Prostate gland (tissue), 2 donors: ENCODE measurements at regions not wholly inside any gene's neighbourhood (a gene's known extent, or its start where the extent isn't known, plus 50 kb on each side); places are given as distances from the start of the nearest gene placed in this dataset.
"Not testable (repeated sequence)": the region's sequence is repeated elsewhere in the genome, so short reads cannot be mapped to it uniquely, and the experiment has no call there.

Experiments used
- DNase-seq: peaks from one replicate; pipeline ENCODE4 v3.0.0-alpha.2; 2019; ENCODE audit warnings: low spot score
- H3K27ac ChIP-seq, 2 donors: fragments of 200-600 bp; sonication (generic); 2 replicates each; pipeline ENCODE4 v1.5.1; 2017 to 2019
- H3K27me3 ChIP-seq: fragments of 200-600 bp; sonication (generic); replicated peaks from 2 replicates; pipeline ENCODE4 v1.5.1; 2019; ENCODE audit not compliant: insufficient read depth
- H3K36me3 ChIP-seq, 2 donors: fragments of 200-600 bp; sonication (generic); 1 replicate in 1 of 2; 2 replicates in 1 of 2; pipeline versions ENCODE4 v1.5.1 to v1.8.1; 2017 to 2019
- H3K4me1 ChIP-seq: fragments of 200-600 bp; sonication (generic); replicated peaks from 2 replicates; pipeline ENCODE4 v1.5.1; 2019
- H3K4me3 ChIP-seq, 2 donors: fragments of 200-600 bp; sonication (generic); 2 replicates each; pipeline ENCODE4 v1.5.1; 2017 to 2019
- H3K9me3 ChIP-seq: fragments of 200-600 bp; sonication (generic); 2 replicates; pipeline ENCODE4 v1.5.1; 2017
- CTCF ChIP-seq, 4 experiments: fragments of 200-600 bp in 2 of 4; fragments of 450-650 bp in 2 of 4; sonication (generic) in 2 of 4; IDR thresholded peaks; 1 replicate in 3 of 4; 2 replicates in 1 of 4; pipeline ENCODE4 v1.5.1; 2016 to 2019; ENCODE audit warnings: antibody characterized with exemption in 4 of 4, mild to moderate bottlenecking in 2 of 4, moderate library complexity in 2 of 4
- POLR2A ChIP-seq: fragments of 450-650 bp; IDR thresholded peaks from one replicate; pipeline ENCODE4 v1.6.1; 2016; ENCODE audit warnings: antibody characterized with exemption, mild to moderate bottlenecking
- POLR2AphosphoS5 ChIP-seq: sonication (generic); formaldehyde crosslinking; IDR thresholded peaks from one replicate; pipeline ENCODE4 v1.6.1; 2017; ENCODE audit warnings: antibody characterized with exemption
- WGBS: methylation state at CpG from one replicate; pipeline ENCODE4 v1.1.5; 2018; 5-methylcytosine and 5-hydroxymethylcytosine counted together
- intact Hi-C: fragments of 100-400 bp; cut with DNase I; formaldehyde crosslinking; loops from one replicate; pipeline ENCODE4 v1.14.2; 2022

- Histone ChIP-seq H3K27ac (no peak overlapping the region), H3K9me3 (no peaks in the 10 kb centered on the region), H3K36me3 (no peaks in the 10 kb centered on the region), H3K4me3 (no peak overlapping the region), H3K27me3 (no peaks in the 10 kb centered on the region), H3K4me1 (no peaks in the 10 kb centered on the region)
- TF ChIP-seq CTCF (IDR thresholded peaks at IDR 0.05) (no peak), POLR2A (no peak), POLR2AphosphoS5 (no peak)
- no peak for DNase-seq
- 85% methylated on average over 6 of the region's 6 CpGs for WGBS
- intact Hi-C loops: no loop called here
Observed at GRCh38 chr12:104906695-104907094, 51.4 kb downstream of the SLC41A2 start.

GRCh38 chr12:104905446-104905845 is 52.6 kb downstream of the SLC41A2 start:
- H3K27me3 ChIP-seq, intact Hi-C loops, DNase-seq, H3K9me3 ChIP-seq, H3K27ac ChIP-seq, H3K4me3 ChIP-seq, H3K36me3 ChIP-seq, H3K4me1 ChIP-seq: not testable (repeated sequence)
- 97% methylated on average over 24 of the region's 24 CpGs for WGBS

- Histone ChIP-seq H3K36me3 (no peaks in the 10 kb centered on the region), H3K4me3 (no peak overlapping the region), H3K4me1 (no peaks in the 10 kb centered on the region), H3K27me3 (no peaks in the 10 kb centered on the region), H3K9me3 (no peaks in the 10 kb centered on the region), H3K27ac (no peak overlapping the region)
- WGBS: 85% methylated on average over 5 of the region's 5 CpGs
- TF ChIP-seq POLR2AphosphoS5: no peak
- TF ChIP-seq CTCF (IDR thresholded peaks at IDR 0.05): no peak
- TF ChIP-seq POLR2A: no peak
- no peak for DNase-seq
- intact Hi-C loops: no loop called here
Observed at GRCh38 chr12:104903648-104904423, 54.3 kb downstream of the SLC41A2 start.

GRCh38 chr12:104902125-104902524 is 56.0 kb downstream of the SLC41A2 start:
- intact Hi-C loops: no loop called here
- TF ChIP-seq POLR2A (no peak), POLR2AphosphoS5 (no peak), CTCF (IDR thresholded peaks at IDR 0.05) (no peak)
- Histone ChIP-seq H3K4me1 (no peaks in the 10 kb centered on the region), H3K9me3 (no peaks in the 10 kb centered on the region), H3K27ac (no peak overlapping the region), H3K27me3 (no peaks in the 10 kb centered on the region), H3K36me3 (no peaks in the 10 kb centered on the region), H3K4me3 (no peak overlapping the region)
- no peak for DNase-seq

- H3K4me3 ChIP-seq: no peak overlapping the region
- no peaks in the 10 kb centered on the region for H3K27me3 ChIP-seq
- H3K27ac ChIP-seq: no peak overlapping the region
- intact Hi-C loops: no loop called here
- WGBS: 73% methylated on average over 4 of the region's 4 CpGs
- TF ChIP-seq POLR2AphosphoS5 (no peak), CTCF (IDR thresholded peaks at IDR 0.05) (no peak), POLR2A (no peak)
- no peaks in the 10 kb centered on the region for H3K9me3 ChIP-seq
- H3K4me1 ChIP-seq: no peaks in the 10 kb centered on the region
- DNase-seq: no peak
- H3K36me3 ChIP-seq: no peaks in the 10 kb centered on the region
Observed at GRCh38 chr12:104896710-104897109, 61.4 kb downstream of the SLC41A2 start.
